Mesendoderm (in vitro differentiated cells): ENCODE measurements at regions not wholly inside any gene's neighbourhood (a gene's known extent, or its start where the extent isn't known, plus 50 kb on each side); places are given as distances from the start of the nearest gene placed in this dataset.

Source experiments
- DNase-seq: peaks from one replicate; pipeline ENCODE4 v3.0.0; 2013
- H2AK5ac ChIP-seq: 2 replicates; pipeline ENCODE4 v1.6.1; 2013; ENCODE audit warnings: low read length, inconsistent platforms
- H2BK120ac ChIP-seq: 2 replicates; pipeline ENCODE4 v1.6.1; 2013; ENCODE audit warnings: low read depth, mild to moderate bottlenecking, low read length, moderate library complexity, mixed read lengths
- H2BK15ac ChIP-seq: replicated peaks from 2 replicates; pipeline ENCODE4 v1.6.1; 2013; ENCODE audit warnings: low read depth, mild to moderate bottlenecking, moderate library complexity
- H2BK5ac ChIP-seq: 2 replicates; pipeline ENCODE4 v1.6.1; 2013; ENCODE audit warnings: low read length, inconsistent platforms
- H3K18ac ChIP-seq: 2 replicates; pipeline ENCODE4 v1.6.1; 2013; ENCODE audit warnings: mild to moderate bottlenecking, low read length, mixed read lengths
- H3K23ac ChIP-seq: one replicate; pipeline ENCODE4 v1.6.1; 2013; ENCODE audit warnings: low read length
- H3K27ac ChIP-seq: 2 replicates; pipeline ENCODE4 v1.5.1; 2013; ENCODE audit warnings: low read depth, mild to moderate bottlenecking, inconsistent platforms, low read length, moderate library complexity
- H3K27me3 ChIP-seq: 2 replicates; pipeline ENCODE4 v1.6.1; 2013; ENCODE audit warnings: low read length, control low read depth, mild to moderate bottlenecking, inconsistent platforms; ENCODE audit not compliant: insufficient read depth, poor library complexity
- H3K36me3 ChIP-seq: 2 replicates; pipeline ENCODE4 v1.6.1; 2013; ENCODE audit warnings: low read length, inconsistent platforms; ENCODE audit not compliant: control insufficient read depth, insufficient read depth
- H3K4ac ChIP-seq: one replicate; pipeline ENCODE4 v1.6.1; 2013; ENCODE audit warnings: low read depth, mild to moderate bottlenecking, low read length, moderate library complexity
- H3K4me1 ChIP-seq: 2 replicates; pipeline ENCODE4 v1.6.1; 2013; ENCODE audit warnings: low read depth, low read length, inconsistent platforms; ENCODE audit not compliant: control insufficient read depth
- H3K4me2 ChIP-seq: 2 replicates; pipeline ENCODE4 v1.6.1; 2013; ENCODE audit warnings: low read length
- H3K4me3 ChIP-seq: 2 replicates; pipeline ENCODE4 v1.5.1; 2013; ENCODE audit warnings: mild to moderate bottlenecking, low read length
- H3K56ac ChIP-seq: one replicate; pipeline ENCODE4 v1.6.1; 2013; ENCODE audit warnings: low read length
- H3K79me1 ChIP-seq: 2 replicates; pipeline ENCODE4 v1.6.1; 2013; ENCODE audit warnings: low read length, inconsistent platforms
- H3K79me2 ChIP-seq: 2 replicates; pipeline ENCODE4 v1.6.1; 2013; ENCODE audit warnings: mild to moderate bottlenecking, low read length; ENCODE audit not compliant: control insufficient read depth, insufficient read depth
- H3K9ac ChIP-seq: 2 replicates; pipeline ENCODE4 v1.6.1; 2013; ENCODE audit warnings: low read length, inconsistent platforms
- H4K5ac ChIP-seq: one replicate; pipeline ENCODE4 v1.6.1; 2013; ENCODE audit warnings: low read length
- H4K8ac ChIP-seq: one replicate; pipeline ENCODE4 v1.6.1; 2013; ENCODE audit warnings: low read depth, mild to moderate bottlenecking, control low read depth, low read length, moderate library complexity
- WGBS: extraction: QIAGEN DNeasy Blood & Tissue Kit; methylation state at CpG from one replicate; pipeline ENCODE4 v1.1.7; 2013; ENCODE audit warnings: low lambda C conversion rate, missing lambda C conversion rate; ENCODE audit not compliant: insufficient coverage; ENCODE audit errors: extremely low coverage; 5-methylcytosine and 5-hydroxymethylcytosine counted together

DNA sequence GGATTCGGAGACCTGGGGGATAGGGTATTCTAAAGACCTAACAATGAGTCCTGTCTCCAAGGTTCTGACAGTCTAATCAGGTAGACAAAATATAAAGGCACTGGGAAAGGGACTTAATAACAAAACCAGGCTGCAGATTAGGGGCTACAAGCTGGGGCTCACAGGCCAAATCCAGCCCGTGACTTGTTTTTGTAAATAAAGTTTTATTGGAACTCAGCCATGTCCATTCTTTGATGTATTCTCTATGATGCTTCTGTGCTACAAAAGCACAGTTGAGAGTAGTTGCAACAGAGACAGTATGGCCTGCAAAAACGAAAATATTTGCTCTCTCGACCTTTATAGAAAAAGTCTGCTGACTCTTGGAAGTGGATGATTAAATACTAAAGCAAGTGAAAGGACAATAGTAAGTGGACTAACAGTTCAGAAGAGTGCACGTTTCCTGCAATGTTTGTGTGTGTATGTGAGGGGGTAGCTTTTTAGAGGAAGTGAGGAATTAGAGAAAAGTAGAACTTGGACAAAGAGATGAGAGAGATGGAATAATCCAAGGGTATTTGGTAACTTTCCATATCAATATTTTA lies 115.4 kb upstream of the ZFHX3 start:
- H3K79me1 ChIP-seq, result no peaks in the 10 kb centered on the region

DNA sequence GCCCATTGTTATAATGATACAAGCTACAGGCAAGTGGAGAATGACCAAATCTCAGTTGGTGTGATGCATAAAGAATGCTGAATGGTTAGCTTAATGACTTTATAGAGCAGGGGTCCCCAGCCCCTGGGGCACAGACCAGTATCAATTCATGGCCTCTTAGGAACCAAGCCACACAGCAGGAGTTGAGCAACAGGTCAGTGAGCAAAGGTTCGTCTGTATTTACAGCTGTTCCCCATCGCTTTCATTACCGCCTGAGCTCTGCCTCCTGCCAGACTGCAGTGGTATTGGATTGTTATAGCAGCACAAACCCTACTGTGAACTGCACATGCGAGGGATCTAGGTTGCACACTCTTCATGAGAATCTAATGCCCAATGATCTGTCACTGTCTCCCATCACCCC lies 114.0 kb upstream of the ZFHX3 start:
- Histone ChIP-seq H3K56ac (no peak overlapping the region), H2AK5ac (no peak overlapping the region), H3K27me3 (no peaks in the 10 kb centered on the region), H3K4me3 (no peak overlapping the region), H3K79me2 (no peaks in the 10 kb centered on the region), H3K36me3 (no peaks in the 10 kb centered on the region), H3K4me1 (no peaks in the 10 kb centered on the region), H2BK15ac (no peak overlapping the region), H4K8ac (no peak overlapping the region), H2BK5ac (no peak overlapping the region), H3K9ac (no peak overlapping the region), H3K79me1 (no peaks in the 10 kb centered on the region), H3K27ac (no peak overlapping the region), H4K5ac (no peak overlapping the region), H3K4ac (no peak overlapping the region), H3K23ac (no peak overlapping the region), H2BK120ac (no peak overlapping the region), H3K18ac (no peak overlapping the region), H3K4me2 (no peak overlapping the region)
- no CpG with 5 or more reads among the region's 4 CpGs for WGBS
- DNase-seq, result no peak

More for the DNA sequence above, 115.4 kb upstream of the ZFHX3 start:
- no peak overlapping the region for H2AK5ac ChIP-seq
- no peak overlapping the region for H3K9ac ChIP-seq
- no peak overlapping the region for H2BK15ac ChIP-seq
- H3K4me1 ChIP-seq, result no peaks in the 10 kb centered on the region
- no peak overlapping the region for H4K8ac ChIP-seq
- H3K79me2 ChIP-seq, result no peaks in the 10 kb centered on the region
- no peaks in the 10 kb centered on the region for H3K27me3 ChIP-seq
- H3K56ac ChIP-seq, result no peak overlapping the region
- H3K18ac ChIP-seq, result no peak overlapping the region
- DNase-seq, result no peak
- no peak overlapping the region for H3K4me3 ChIP-seq
- no peak overlapping the region for H4K5ac ChIP-seq
- H3K4me2 ChIP-seq, result no peak overlapping the region
- H2BK120ac ChIP-seq, result no peak overlapping the region
- no peak overlapping the region for H3K23ac ChIP-seq
- no peak overlapping the region for H3K27ac ChIP-seq
- no peaks in the 10 kb centered on the region for H3K36me3 ChIP-seq
- H2BK5ac ChIP-seq, result no peak overlapping the region
- no peak overlapping the region for H3K4ac ChIP-seq
- no CpG with 5 or more reads among the region's 5 CpGs for WGBS

DNA sequence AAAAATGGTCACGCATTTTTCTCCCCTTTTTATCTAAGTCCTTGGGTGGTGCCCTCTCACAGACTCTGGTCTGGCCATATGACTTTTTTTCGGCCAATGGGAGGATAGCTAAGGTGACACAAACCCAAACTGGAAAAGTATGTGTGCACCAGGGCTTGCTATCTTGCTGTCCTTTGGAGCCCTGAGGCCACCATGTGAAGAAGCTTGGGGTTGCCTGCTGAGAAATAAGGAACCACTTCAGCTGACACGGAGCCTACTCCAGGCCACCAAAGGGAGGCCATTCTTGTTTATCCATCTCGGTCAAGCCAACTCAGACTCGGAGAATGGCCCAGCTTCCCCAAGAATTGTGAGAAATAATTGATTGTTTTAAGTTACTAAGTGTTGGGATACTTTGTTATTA lies 111.4 kb upstream of the ZFHX3 start:
- Histone ChIP-seq H3K4me3 (no peak overlapping the region), H3K27me3 (no peaks in the 10 kb centered on the region), H3K9ac (no peak overlapping the region), H3K18ac (no peak overlapping the region), H3K4me2 (no peak overlapping the region), H3K79me2 (no peaks in the 10 kb centered on the region), H2BK5ac (no peak overlapping the region), H3K79me1 (no peaks in the 10 kb centered on the region), H3K23ac (no peak overlapping the region), H3K27ac (no peak overlapping the region), H3K4ac (no peak overlapping the region), H3K4me1 (no peaks in the 10 kb centered on the region), H2AK5ac (no peak overlapping the region), H2BK15ac (no peak overlapping the region), H4K5ac (no peak overlapping the region), H3K36me3 (no peaks in the 10 kb centered on the region), H4K8ac (no peak overlapping the region), H2BK120ac (no peak overlapping the region), H3K56ac (no peak overlapping the region)
- WGBS, result no CpG with 5 or more reads among the region's 5 CpGs
- no peak for DNase-seq

DNA sequence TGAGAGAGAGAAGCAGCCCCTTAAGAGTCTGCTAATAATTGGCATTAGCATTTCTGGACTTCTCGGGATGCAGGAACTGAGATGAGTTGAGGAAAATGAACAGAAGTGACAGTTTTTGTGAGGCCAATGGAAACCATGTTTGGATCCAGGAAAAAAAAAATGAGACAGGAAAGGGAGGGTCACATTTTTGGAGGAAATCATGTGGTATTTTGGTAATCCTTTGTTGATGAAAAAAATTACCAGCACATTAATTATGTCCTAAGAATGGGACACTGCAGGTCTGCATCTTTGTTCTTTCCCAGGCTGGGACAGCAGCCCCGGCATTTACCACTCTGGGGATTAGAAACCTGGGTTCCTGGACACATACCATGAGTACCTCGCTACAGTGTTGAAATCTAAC lies 109.9 kb upstream of the ZFHX3 start:
- H3K9ac ChIP-seq, result no peak overlapping the region
- H3K27ac ChIP-seq, result no peak overlapping the region
- no peaks in the 10 kb centered on the region for H3K36me3 ChIP-seq
- H2BK15ac ChIP-seq, result no peak overlapping the region
- H3K18ac ChIP-seq, result no peak overlapping the region
- H3K23ac ChIP-seq, result no peak overlapping the region
- no peak overlapping the region for H3K56ac ChIP-seq
- H3K4me3 ChIP-seq, result no peak overlapping the region
- no peak overlapping the region for H2BK5ac ChIP-seq
- H3K4me2 ChIP-seq, result no peak overlapping the region
- WGBS, result no CpG with 5 or more reads among the region's 3 CpGs
- H4K8ac ChIP-seq, result no peak overlapping the region
- H2AK5ac ChIP-seq, result no peak overlapping the region
- H3K79me2 ChIP-seq, result no peaks in the 10 kb centered on the region
- H3K4me1 ChIP-seq, result peaks cover 4% of the 10 kb centered on the region
- no peak overlapping the region for H2BK120ac ChIP-seq
- no peak overlapping the region for H3K4ac ChIP-seq
- no peaks in the 10 kb centered on the region for H3K79me1 ChIP-seq
- H3K27me3 ChIP-seq, result no peaks in the 10 kb centered on the region
- no peak overlapping the region for H4K5ac ChIP-seq
- no peak for DNase-seq

DNA sequence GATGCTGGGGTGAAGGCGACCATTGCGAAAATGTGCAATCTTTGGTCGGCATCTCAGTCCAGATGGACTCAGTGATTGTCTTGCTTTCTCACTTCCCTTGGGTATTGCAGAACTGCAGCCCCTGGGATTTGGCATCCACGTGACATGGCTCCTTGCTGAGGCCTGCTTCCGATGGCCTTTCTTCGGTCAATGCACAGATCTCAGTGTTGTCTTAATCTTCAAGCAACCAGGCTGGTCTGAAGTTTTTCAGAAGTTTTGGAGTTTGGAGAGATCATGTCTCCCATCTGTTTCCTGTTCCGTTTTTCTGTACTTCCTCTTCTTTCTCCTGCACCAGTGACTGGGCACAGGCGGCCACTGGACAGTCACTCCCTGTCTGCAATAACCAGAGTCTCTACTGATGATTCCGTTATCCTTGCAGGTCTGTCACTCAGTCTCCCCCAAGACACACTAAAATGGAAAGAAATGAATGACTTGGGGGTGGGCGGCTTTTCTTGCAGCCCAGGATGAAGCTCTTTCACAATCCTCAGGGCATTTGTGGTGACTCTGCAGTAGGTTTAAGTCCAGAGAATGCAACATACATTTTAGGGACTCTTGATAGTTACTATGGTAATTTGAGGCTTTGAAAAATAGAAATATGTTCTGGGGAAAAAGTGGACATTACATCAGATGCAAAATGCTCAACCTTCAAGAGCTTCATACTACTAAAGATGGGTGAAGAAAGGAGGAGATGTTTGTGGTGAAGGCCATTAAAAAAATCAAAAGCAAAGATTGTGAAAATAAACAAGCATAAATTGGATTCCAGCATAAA lies 106.3 kb upstream of the ZFHX3 start:
- H3K4me1 ChIP-seq, result peaks cover 8% of the 10 kb centered on the region
- DNase-seq, result no peak
- no peak overlapping the region for H3K23ac ChIP-seq
- no peak overlapping the region for H2BK120ac ChIP-seq
- no peak overlapping the region for H3K9ac ChIP-seq
- H3K4ac ChIP-seq, result no peak overlapping the region
- H2BK5ac ChIP-seq, result no peak overlapping the region
- H4K8ac ChIP-seq, result no peak overlapping the region
- H3K79me1 ChIP-seq, result no peaks in the 10 kb centered on the region
- no peak overlapping the region for H3K4me3 ChIP-seq
- H3K56ac ChIP-seq, result no peak overlapping the region
- H2BK15ac ChIP-seq, result no peak overlapping the region
- no peak overlapping the region for H2AK5ac ChIP-seq
- no peak overlapping the region for H3K27ac ChIP-seq
- H3K27me3 ChIP-seq, result no peaks in the 10 kb centered on the region
- H3K18ac ChIP-seq, result no peak overlapping the region
- no peak overlapping the region for H3K4me2 ChIP-seq
- H4K5ac ChIP-seq, result no peak overlapping the region
- H3K79me2 ChIP-seq, result no peaks in the 10 kb centered on the region
- WGBS, result no CpG with 5 or more reads among the region's 10 CpGs
- no peaks in the 10 kb centered on the region for H3K36me3 ChIP-seq
